Stimulated activated naive CD4-positive, alpha-beta T cell treated with Interleukin-2 at 50 U/mL for 16 hours (primary cell): ENCODE measurements at regions not wholly inside any gene's neighbourhood (a gene's known extent, or its start where the extent isn't known, plus 50 kb on each side); places are given as distances from the start of the nearest gene placed in this dataset.
"Not testable (repeated sequence)": the region's sequence is repeated elsewhere in the genome, so short reads cannot be mapped to it uniquely, and the experiment has no call there.

Experiments
- DNase-seq: peaks from one replicate; lab custom pipeline; 2025; lab: John Stamatoyannopoulos, UW

- DNase-seq = no peak
Observed at GRCh38 chr12:107826276-107826675, 51.8 kb downstream of the ASCL4 start.

- no peak for DNase-seq
Observed at GRCh38 chr12:107829271-107829670, 54.8 kb downstream of the ASCL4 start.

- no peak for DNase-seq
Observed at GRCh38 chr12:107832441-107832840, 57.9 kb downstream of the ASCL4 start.

- DNase-seq = no peak
Observed at GRCh38 chr12:107840186-107840585, 65.7 kb downstream of the ASCL4 start.

- no peak for DNase-seq
Observed at GRCh38 chr12:107843351-107844311, 69.1 kb downstream of the ASCL4 start.

GRCh38 chr12:107844312-107844921 lies 69.9 kb downstream of the ASCL4 start:
- DNase-seq = no peak

GRCh38 chr12:107845226-107845979 lies 70.9 kb downstream of the ASCL4 start:
- no peak for DNase-seq

- DNase-seq = no peak
Observed at GRCh38 chr12:107845980-107846659, 71.6 kb downstream of the ASCL4 start.

- no peak for DNase-seq
Observed at GRCh38 chr12:107847430-107847829, 72.9 kb downstream of the ASCL4 start.

GRCh38 chr12:107847830-107848229 lies 73.3 kb downstream of the ASCL4 start:
- no peak for DNase-seq

GRCh38 chr12:107853479-107853878 lies 79.0 kb downstream of the ASCL4 start:
- DNase-seq = no peak

- no peak for DNase-seq
Observed at GRCh38 chr12:107855471-107855870, 81.0 kb downstream of the ASCL4 start.

GRCh38 chr12:107856096-107856495 lies 81.6 kb downstream of the ASCL4 start:
- DNase-seq = no peak

GRCh38 chr12:107857191-107857590 lies 82.7 kb downstream of the ASCL4 start:
- no peak for DNase-seq

- DNase-seq = no peak
Observed at GRCh38 chr12:107859367-107859766, 84.9 kb downstream of the ASCL4 start.

GRCh38 chr12:107864235-107864634 lies 89.7 kb downstream of the ASCL4 start:
- DNase-seq = no peak

- DNase-seq = not testable (repeated sequence)
Observed at GRCh38 chr12:107864727-107865126, 90.2 kb downstream of the ASCL4 start.

- no peak for DNase-seq
Observed at GRCh38 chr12:107873223-107873622, 98.7 kb downstream of the ASCL4 start.

- no peak for DNase-seq
Observed at GRCh38 chr12:107875786-107876185, 101.3 kb downstream of the ASCL4 start.

GRCh38 chr12:107884769-107885694 lies 110.5 kb downstream of the ASCL4 start:
- no peak for DNase-seq

- DNase-seq = no peak
Observed at GRCh38 chr12:107888789-107889188, 114.3 kb downstream of the ASCL4 start.
